Hepatocyte (in vitro differentiated cells): ENCODE measurements at regions not wholly inside any gene's neighbourhood (a gene's known extent, or its start where the extent isn't known, plus 50 kb on each side); places are given as distances from the start of the nearest gene placed in this dataset.

ENCODE experiments used
- DNase-seq: peaks from one replicate; pipeline ENCODE4 v3.0.0-alpha.2; 2016; ENCODE audit warnings: low spot score
- H2AFZ ChIP-seq: fragments of 200-600 bp; sonication (generic); 2 replicates; pipeline ENCODE4 v1.6.0; 2016; ENCODE audit warnings: antibody characterized with exemption, mild to moderate bottlenecking
- H3K27ac ChIP-seq: fragments of 200-600 bp; sonication (generic); 2 replicates; pipeline ENCODE4 v1.5.1; 2016; ENCODE audit warnings: mild to moderate bottlenecking
- H3K27me3 ChIP-seq: fragments of 200-600 bp; sonication (generic); 2 replicates; pipeline ENCODE4 v1.6.1; 2016
- H3K36me3 ChIP-seq: fragments of 200-600 bp; sonication (generic); replicated peaks from 2 replicates; pipeline ENCODE4 v1.5.1; 2016; ENCODE audit warnings: low read depth; ENCODE audit not compliant: insufficient read depth
- H3K4me1 ChIP-seq: fragments of 200-600 bp; sonication (generic); 2 replicates; pipeline ENCODE4 v1.5.1; 2016; ENCODE audit warnings: mild to moderate bottlenecking, moderate library complexity; ENCODE audit not compliant: insufficient read depth
- H3K4me2 ChIP-seq: fragments of 200-600 bp; sonication (generic); 2 replicates; pipeline ENCODE4 v1.6.0; 2016
- H3K4me3 ChIP-seq: fragments of 200-600 bp; sonication (generic); 2 replicates; pipeline ENCODE4 v1.5.1; 2016; ENCODE audit warnings: mild to moderate bottlenecking
- H3K79me2 ChIP-seq: fragments of 200-600 bp; sonication (generic); 2 replicates; pipeline ENCODE4 v1.6.0; 2017; ENCODE audit warnings: mild to moderate bottlenecking
- H3K9me2 ChIP-seq: fragments of 200-600 bp; sonication (generic); replicated peaks from 2 replicates; pipeline ENCODE4 v1.6.0; 2017; ENCODE audit warnings: mild to moderate bottlenecking; ENCODE audit not compliant: insufficient read depth
- H3K9me3 ChIP-seq: fragments of 200-600 bp; sonication (generic); 2 replicates; pipeline ENCODE4 v1.5.1; 2016; ENCODE audit warnings: low read depth, mild to moderate bottlenecking
- H4K20me1 ChIP-seq: fragments of 200-600 bp; sonication (generic); 2 replicates; pipeline ENCODE4 v1.6.0; 2016; ENCODE audit warnings: mild to moderate bottlenecking; ENCODE audit not compliant: insufficient read depth, poor library complexity, severe bottlenecking
- EZH2 ChIP-seq: fragments of 200-600 bp; sonication (generic); IDR thresholded peaks from 2 replicates; pipeline ENCODE4 v1.6.1; 2016; ENCODE audit warnings: antibody characterized with exemption, mild to moderate bottlenecking, borderline replicate concordance
- EZH2phosphoT487 ChIP-seq: fragments of 200-600 bp; sonication (generic); IDR thresholded peaks from one replicate; pipeline ENCODE4 v1.6.1; 2018; ENCODE audit warnings: antibody characterized with exemption, mild to moderate bottlenecking, low read depth, moderate library complexity; ENCODE audit not compliant: unreplicated experiment, severe bottlenecking
- WGBS: methylation state at CpG from one replicate; pipeline ENCODE4 v1.1.6; 2016; ENCODE audit warnings: low lambda C conversion rate; ENCODE audit errors: missing lambda C conversion rate; 5-methylcytosine and 5-hydroxymethylcytosine counted together
- TF ChIP-seq, protein P1 (sequence below): fragments of 200-600 bp; sonication (generic); IDR thresholded peaks from 2 replicates; pipeline ENCODE4 v1.5.1; 2016; ENCODE audit warnings: antibody characterized with exemption, mild to moderate bottlenecking; ENCODE audit not compliant: poor library complexity

GRCh38 chr22:34115722-34116121 lies 195.4 kb upstream of the LARGE1 start:
- Histone ChIP-seq H3K9me2 (no peaks in the 10 kb centered on the region), H3K36me3 (no peaks in the 10 kb centered on the region), H3K9me3 (no peaks in the 10 kb centered on the region), H3K4me2 (no peak overlapping the region), H3K27ac (peak overlapping the region; percentile 77), H2AFZ (no peak overlapping the region), H4K20me1 (no peaks in the 10 kb centered on the region), H3K79me2 (no peaks in the 10 kb centered on the region), H3K27me3 (no peaks in the 10 kb centered on the region), H3K4me3 (no peak overlapping the region), H3K4me1 (no peaks in the 10 kb centered on the region)
- TF ChIP-seq EZH2 (no peak), EZH2phosphoT487 (no peak)
- TF ChIP-seq, protein P1, sequence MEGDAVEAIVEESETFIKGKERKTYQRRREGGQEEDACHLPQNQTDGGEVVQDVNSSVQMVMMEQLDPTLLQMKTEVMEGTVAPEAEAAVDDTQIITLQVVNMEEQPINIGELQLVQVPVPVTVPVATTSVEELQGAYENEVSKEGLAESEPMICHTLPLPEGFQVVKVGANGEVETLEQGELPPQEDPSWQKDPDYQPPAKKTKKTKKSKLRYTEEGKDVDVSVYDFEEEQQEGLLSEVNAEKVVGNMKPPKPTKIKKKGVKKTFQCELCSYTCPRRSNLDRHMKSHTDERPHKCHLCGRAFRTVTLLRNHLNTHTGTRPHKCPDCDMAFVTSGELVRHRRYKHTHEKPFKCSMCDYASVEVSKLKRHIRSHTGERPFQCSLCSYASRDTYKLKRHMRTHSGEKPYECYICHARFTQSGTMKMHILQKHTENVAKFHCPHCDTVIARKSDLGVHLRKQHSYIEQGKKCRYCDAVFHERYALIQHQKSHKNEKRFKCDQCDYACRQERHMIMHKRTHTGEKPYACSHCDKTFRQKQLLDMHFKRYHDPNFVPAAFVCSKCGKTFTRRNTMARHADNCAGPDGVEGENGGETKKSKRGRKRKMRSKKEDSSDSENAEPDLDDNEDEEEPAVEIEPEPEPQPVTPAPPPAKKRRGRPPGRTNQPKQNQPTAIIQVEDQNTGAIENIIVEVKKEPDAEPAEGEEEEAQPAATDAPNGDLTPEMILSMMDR: no peak
- 74% methylated on average over 2 of the region's 2 CpGs for WGBS
- no peak for DNase-seq

GRCh38 chr22:34116126-34116525 lies 195.8 kb upstream of the LARGE1 start:
- no peaks in the 10 kb centered on the region for H3K9me3 ChIP-seq
- peak overlapping the region; percentile 77 for H3K27ac ChIP-seq
- H3K9me2 ChIP-seq: no peaks in the 10 kb centered on the region
- H3K4me1 ChIP-seq: no peaks in the 10 kb centered on the region
- H3K27me3 ChIP-seq: no peaks in the 10 kb centered on the region
- no peak overlapping the region for H3K4me3 ChIP-seq
- peak; percentile 34 for DNase-seq
- no peaks in the 10 kb centered on the region for H4K20me1 ChIP-seq
- H3K4me2 ChIP-seq: no peak overlapping the region
- H3K79me2 ChIP-seq: no peaks in the 10 kb centered on the region
- TF ChIP-seq EZH2phosphoT487: no peak
- TF ChIP-seq, protein P1: no peak
- no peak for TF ChIP-seq EZH2
- H2AFZ ChIP-seq: no peak overlapping the region
- no peaks in the 10 kb centered on the region for H3K36me3 ChIP-seq

GRCh38 chr22:34122042-34122441 lies 201.8 kb upstream of the LARGE1 start:
- 92% methylated on average over 1 of the region's 1 CpG for WGBS

More at GRCh38 chr22:34122042-34122441, 201.8 kb upstream of the LARGE1 start:
- no peaks in the 10 kb centered on the region for H3K9me2 ChIP-seq
- H2AFZ ChIP-seq: no peak overlapping the region
- H3K79me2 ChIP-seq: no peaks in the 10 kb centered on the region
- H4K20me1 ChIP-seq: no peaks in the 10 kb centered on the region
- no peak overlapping the region for H3K4me2 ChIP-seq
- H3K4me1 ChIP-seq: no peaks in the 10 kb centered on the region
- no peak for TF ChIP-seq EZH2
- TF ChIP-seq, protein P1: no peak
- TF ChIP-seq EZH2phosphoT487: no peak
- no peak overlapping the region for H3K4me3 ChIP-seq
- no peaks in the 10 kb centered on the region for H3K9me3 ChIP-seq
- DNase-seq: no peak
- H3K27ac ChIP-seq: no peak overlapping the region
- no peaks in the 10 kb centered on the region for H3K27me3 ChIP-seq
- H3K36me3 ChIP-seq: no peaks in the 10 kb centered on the region
